Esophagus muscularis mucosa (tissue), 4 donors: ENCODE measurements at regions not wholly inside any gene's neighbourhood (a gene's known extent, or its start where the extent isn't known, plus 50 kb on each side); places are given as distances from the start of the nearest gene placed in this dataset.

Experiments used
- EP300 ChIP-seq: sonication (generic); formaldehyde crosslinking; IDR thresholded peaks from one replicate; pipeline ENCODE4 v1.6.1; 2017; ENCODE audit warnings: antibody characterized with exemption
- POLR2A ChIP-seq: fragments of 450-650 bp; IDR thresholded peaks from one replicate; pipeline ENCODE4 v1.6.1; 2017; ENCODE audit warnings: antibody characterized with exemption, moderate library complexity, mild to moderate bottlenecking, low read depth
- POLR2AphosphoS5 ChIP-seq, 2 donors: sonication (generic); formaldehyde crosslinking; IDR thresholded peaks; one replicate each; pipeline ENCODE4 v1.6.1; 2017; ENCODE audit warnings: antibody characterized with exemption in 2 of 2
- TF ChIP-seq, protein P1 (sequence below), 3 experiments: fragments of 200-600 bp in 2 of 3; fragments of 450-650 bp in 1 of 3; sonication (generic) in 2 of 3; IDR thresholded peaks; one replicate each; pipeline ENCODE4 v1.5.1; 2017 to 2019; ENCODE audit warnings: antibody characterized with exemption in 3 of 3, mild to moderate bottlenecking in 2 of 3, moderate library complexity in 1 of 3

DNA sequence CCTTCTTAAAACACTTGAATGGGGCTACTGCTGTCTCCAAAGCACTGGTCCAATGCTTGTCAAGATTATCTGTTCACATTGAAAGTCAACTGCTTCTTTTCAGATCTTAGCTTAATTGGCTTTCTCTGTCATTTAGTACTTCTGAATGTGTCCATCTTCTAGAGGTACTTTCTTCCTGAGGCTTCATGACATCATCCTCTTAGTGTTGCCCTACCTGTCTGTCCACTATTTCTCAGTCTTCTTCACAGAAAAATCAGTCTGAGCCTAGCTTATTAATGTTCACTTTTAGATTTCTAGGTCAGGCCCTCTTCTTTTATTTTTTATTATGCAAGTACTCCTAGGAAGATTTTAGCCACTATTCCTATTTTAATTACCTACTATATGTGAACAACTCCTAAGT, 899.9 kb downstream of the DTWD2 start:
- TF ChIP-seq, protein P1, sequence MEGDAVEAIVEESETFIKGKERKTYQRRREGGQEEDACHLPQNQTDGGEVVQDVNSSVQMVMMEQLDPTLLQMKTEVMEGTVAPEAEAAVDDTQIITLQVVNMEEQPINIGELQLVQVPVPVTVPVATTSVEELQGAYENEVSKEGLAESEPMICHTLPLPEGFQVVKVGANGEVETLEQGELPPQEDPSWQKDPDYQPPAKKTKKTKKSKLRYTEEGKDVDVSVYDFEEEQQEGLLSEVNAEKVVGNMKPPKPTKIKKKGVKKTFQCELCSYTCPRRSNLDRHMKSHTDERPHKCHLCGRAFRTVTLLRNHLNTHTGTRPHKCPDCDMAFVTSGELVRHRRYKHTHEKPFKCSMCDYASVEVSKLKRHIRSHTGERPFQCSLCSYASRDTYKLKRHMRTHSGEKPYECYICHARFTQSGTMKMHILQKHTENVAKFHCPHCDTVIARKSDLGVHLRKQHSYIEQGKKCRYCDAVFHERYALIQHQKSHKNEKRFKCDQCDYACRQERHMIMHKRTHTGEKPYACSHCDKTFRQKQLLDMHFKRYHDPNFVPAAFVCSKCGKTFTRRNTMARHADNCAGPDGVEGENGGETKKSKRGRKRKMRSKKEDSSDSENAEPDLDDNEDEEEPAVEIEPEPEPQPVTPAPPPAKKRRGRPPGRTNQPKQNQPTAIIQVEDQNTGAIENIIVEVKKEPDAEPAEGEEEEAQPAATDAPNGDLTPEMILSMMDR (IDR thresholded peaks at IDR 0.05) = no peak
- TF ChIP-seq POLR2A = no peak
- TF ChIP-seq POLR2AphosphoS5 (IDR thresholded peaks at IDR 0.05) = no peak
- TF ChIP-seq EP300 = no peak
